ENCODE measurements at regions not wholly inside any gene's neighbourhood (a gene's known extent, or its start where the extent isn't known, plus 50 kb on each side); places are given as distances from the start of the nearest gene placed in this dataset.
"Not testable (repeated sequence)": the region's sequence is repeated elsewhere in the genome, so short reads cannot be mapped to it uniquely, and the experiment has no call there.

DNA sequence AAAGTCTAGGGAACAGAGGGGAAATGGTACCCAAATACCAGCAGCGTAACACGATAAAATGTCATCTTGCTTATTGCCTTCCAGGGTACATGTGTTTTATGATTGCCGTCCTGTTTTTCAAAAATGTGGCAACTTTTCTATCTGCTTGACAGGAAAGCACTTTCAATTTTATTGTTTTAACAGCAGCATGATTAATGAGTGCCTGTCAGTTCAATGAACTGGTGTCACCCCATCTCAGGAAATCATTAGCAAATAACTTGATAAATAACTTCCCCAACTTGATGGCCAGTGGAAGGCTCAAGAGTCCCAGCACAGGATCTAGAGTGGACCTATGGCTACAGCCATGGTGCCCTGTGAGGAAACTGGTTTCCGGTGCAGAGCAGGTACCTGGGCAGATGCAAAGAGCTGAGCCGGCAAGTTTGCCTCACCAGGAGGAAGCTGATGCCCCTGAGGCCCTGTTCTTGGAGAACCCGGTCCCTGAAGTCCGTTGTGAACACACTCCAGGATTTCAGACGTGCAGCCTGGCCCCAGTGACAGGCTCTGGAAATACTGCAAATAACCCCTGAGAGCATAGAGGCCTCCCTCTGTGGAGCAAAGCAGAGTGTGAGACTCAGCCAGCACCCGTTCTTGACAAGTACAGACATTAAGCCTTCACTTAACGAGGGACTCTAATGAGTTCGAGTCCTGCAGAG is 173.5 kb upstream of the SFSWAP start:
- no peak overlapping the region for H3K4me3 ChIP-seq (ENCODE audit: low read length)
- no peaks in the 10 kb centered on the region for H3K36me3 ChIP-seq (ENCODE audit: control insufficient read depth, insufficient read depth, low read length)
- H3K27me3 ChIP-seq (ENCODE audit: control insufficient read depth, insufficient read depth, low read length): no peaks in the 10 kb centered on the region
- H3K9ac ChIP-seq (ENCODE audit: low read length): no peak overlapping the region
- no peaks in the 10 kb centered on the region for H3K4me1 ChIP-seq (ENCODE audit: control insufficient read depth, insufficient read depth, low read length)
- H3K27ac ChIP-seq (ENCODE audit: low read depth, low read length): no peak overlapping the region

DNA sequence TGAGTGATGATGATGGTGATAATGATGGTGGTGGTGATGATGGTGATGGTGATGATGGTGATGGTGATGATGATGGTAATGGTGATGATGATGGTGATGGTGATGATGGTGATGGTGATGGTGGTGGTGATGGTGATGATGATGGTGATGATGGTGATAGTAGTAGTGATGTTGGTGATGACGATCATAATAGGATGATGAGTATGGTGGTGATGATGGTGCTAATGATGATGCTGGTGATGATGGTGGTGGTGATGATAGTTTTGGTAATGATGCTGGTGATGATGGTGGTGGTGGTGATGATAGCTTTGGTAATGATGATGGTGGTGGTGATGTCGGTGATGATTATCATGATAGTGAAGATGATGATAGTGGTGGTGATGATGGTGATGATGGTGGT is 171.5 kb upstream of the SFSWAP start:
- Histone ChIP-seq H3K36me3 (ENCODE audit: control insufficient read depth, insufficient read depth, low read length) (no peaks in the 10 kb centered on the region), H3K4me1 (ENCODE audit: control insufficient read depth, insufficient read depth, low read length) (no peaks in the 10 kb centered on the region), H3K27me3 (ENCODE audit: control insufficient read depth, insufficient read depth, low read length) (no peaks in the 10 kb centered on the region), H3K9ac (ENCODE audit: low read length) (no peak overlapping the region), H3K27ac (ENCODE audit: low read depth, low read length) (no peak overlapping the region), H3K4me3 (ENCODE audit: low read length) (no peak overlapping the region)

DNA sequence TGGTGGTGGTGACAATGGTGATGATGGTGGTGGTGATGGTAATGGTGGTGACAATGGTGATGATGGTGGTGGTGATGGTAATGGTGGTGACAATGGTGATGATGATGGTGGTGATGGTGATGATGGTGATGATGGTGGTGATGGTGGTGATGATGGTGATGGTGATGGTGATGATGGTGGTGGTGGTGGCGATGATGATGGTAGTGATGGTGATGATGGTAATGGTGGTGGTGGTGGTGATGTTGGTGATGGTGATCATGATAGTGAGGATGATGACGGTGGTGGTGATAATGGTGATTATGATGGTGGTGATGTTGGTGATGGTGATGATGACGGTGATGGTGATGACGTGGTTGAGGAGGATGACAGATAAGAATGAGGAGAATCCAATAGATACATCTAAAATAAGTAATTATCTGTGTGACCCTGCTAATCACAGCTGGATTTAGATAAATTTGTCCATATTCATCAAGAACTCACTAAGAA is 170.7 kb upstream of the SFSWAP start:
- Histone ChIP-seq H3K36me3 (ENCODE audit: control insufficient read depth, insufficient read depth, low read length) (no peaks in the 10 kb centered on the region), H3K4me1 (ENCODE audit: control insufficient read depth, insufficient read depth, low read length) (no peaks in the 10 kb centered on the region), H3K9ac (ENCODE audit: low read length) (no peak overlapping the region), H3K27ac (ENCODE audit: low read depth, low read length) (no peak overlapping the region), H3K27me3 (ENCODE audit: control insufficient read depth, insufficient read depth, low read length) (no peaks in the 10 kb centered on the region), H3K4me3 (ENCODE audit: low read length) (no peak overlapping the region)

GRCh38 chr12:131541512-131541911 is 169.4 kb upstream of the SFSWAP start:
- not testable (repeated sequence) for H3K27ac ChIP-seq (ENCODE audit: low read depth, low read length); H3K4me3 ChIP-seq (ENCODE audit: low read length); H3K27me3 ChIP-seq (ENCODE audit: control insufficient read depth, insufficient read depth, low read length); H3K36me3 ChIP-seq (ENCODE audit: control insufficient read depth, insufficient read depth, low read length); H3K4me1 ChIP-seq (ENCODE audit: control insufficient read depth, insufficient read depth, low read length); H3K9ac ChIP-seq (ENCODE audit: low read length)

GRCh38 chr12:131542351-131542750 is 168.5 kb upstream of the SFSWAP start:
- Histone ChIP-seq H3K27me3 (ENCODE audit: control insufficient read depth, insufficient read depth, low read length) (no peaks in the 10 kb centered on the region), H3K4me1 (ENCODE audit: control insufficient read depth, insufficient read depth, low read length) (no peaks in the 10 kb centered on the region), H3K9ac (ENCODE audit: low read length) (no peak overlapping the region), H3K36me3 (ENCODE audit: control insufficient read depth, insufficient read depth, low read length) (no peaks in the 10 kb centered on the region), H3K27ac (ENCODE audit: low read depth, low read length) (no peak overlapping the region), H3K4me3 (ENCODE audit: low read length) (no peak overlapping the region)

DNA sequence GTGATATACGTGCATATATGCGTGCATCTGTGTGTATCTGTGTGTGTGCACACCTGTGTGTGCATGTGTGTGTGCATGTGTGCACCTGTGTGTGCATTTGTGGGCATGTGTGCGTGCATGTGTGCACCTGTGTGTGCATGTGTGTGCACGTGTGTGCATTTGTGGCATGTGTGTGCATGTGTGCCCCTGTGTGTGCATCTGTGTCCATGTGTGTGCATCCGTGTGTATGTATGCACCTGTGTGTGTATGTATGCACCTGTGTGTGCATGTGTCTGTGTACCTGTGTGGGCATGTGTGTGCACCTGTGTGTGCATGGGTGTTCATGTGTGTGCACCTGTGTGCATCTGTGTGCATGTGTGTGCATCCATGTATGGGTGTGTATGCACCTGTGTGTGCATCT is 167.8 kb upstream of the SFSWAP start:
- no peak overlapping the region for H3K9ac ChIP-seq (ENCODE audit: low read length)
- H3K27ac ChIP-seq (ENCODE audit: low read depth, low read length): no peak overlapping the region
- no peaks in the 10 kb centered on the region for H3K27me3 ChIP-seq (ENCODE audit: control insufficient read depth, insufficient read depth, low read length)
- no peaks in the 10 kb centered on the region for H3K4me1 ChIP-seq (ENCODE audit: control insufficient read depth, insufficient read depth, low read length)
- no peaks in the 10 kb centered on the region for H3K36me3 ChIP-seq (ENCODE audit: control insufficient read depth, insufficient read depth, low read length)
- H3K4me3 ChIP-seq (ENCODE audit: low read length): no peak overlapping the region

- H3K4me3 ChIP-seq (ENCODE audit: low read length): no peak overlapping the region
- no peak overlapping the region for H3K27ac ChIP-seq (ENCODE audit: low read depth, low read length)
- no peak overlapping the region for H3K9ac ChIP-seq (ENCODE audit: low read length)
- no peaks in the 10 kb centered on the region for H3K4me1 ChIP-seq (ENCODE audit: control insufficient read depth, insufficient read depth, low read length)
- H3K27me3 ChIP-seq (ENCODE audit: control insufficient read depth, insufficient read depth, low read length): peaks cover 2% of the 10 kb centered on the region
- H3K36me3 ChIP-seq (ENCODE audit: control insufficient read depth, insufficient read depth, low read length): no peaks in the 10 kb centered on the region
Observed at GRCh38 chr12:131547555-131547954, 163.3 kb upstream of the SFSWAP start.

DNA sequence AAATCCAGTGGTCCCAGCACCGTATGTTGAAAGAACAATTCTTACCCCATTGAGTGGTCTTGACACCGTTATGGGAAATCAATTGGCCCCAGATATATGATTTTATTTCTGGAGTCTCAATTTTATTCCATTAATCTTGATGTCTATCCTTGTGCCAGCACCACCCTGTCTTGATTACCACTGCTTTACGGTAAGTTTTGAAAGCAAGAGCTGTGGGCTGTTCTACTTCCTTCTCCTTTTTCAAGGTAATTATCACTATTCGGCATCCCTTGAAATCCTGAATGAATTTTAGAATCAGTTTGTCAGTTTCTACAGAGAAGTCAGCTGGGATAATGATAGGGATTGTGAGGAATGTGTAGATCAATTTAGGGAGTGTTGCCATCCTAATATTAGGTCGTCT is 160.8 kb upstream of the SFSWAP start:
- H3K27me3 ChIP-seq (ENCODE audit: control insufficient read depth, insufficient read depth, low read length): peaks cover 2% of the 10 kb centered on the region
- no peaks in the 10 kb centered on the region for H3K4me1 ChIP-seq (ENCODE audit: control insufficient read depth, insufficient read depth, low read length)
- H3K36me3 ChIP-seq (ENCODE audit: control insufficient read depth, insufficient read depth, low read length): no peaks in the 10 kb centered on the region
- H3K4me3 ChIP-seq (ENCODE audit: low read length): no peak overlapping the region
- H3K27ac ChIP-seq (ENCODE audit: low read depth, low read length): no peak overlapping the region
- H3K9ac ChIP-seq (ENCODE audit: low read length): no peak overlapping the region

DNA sequence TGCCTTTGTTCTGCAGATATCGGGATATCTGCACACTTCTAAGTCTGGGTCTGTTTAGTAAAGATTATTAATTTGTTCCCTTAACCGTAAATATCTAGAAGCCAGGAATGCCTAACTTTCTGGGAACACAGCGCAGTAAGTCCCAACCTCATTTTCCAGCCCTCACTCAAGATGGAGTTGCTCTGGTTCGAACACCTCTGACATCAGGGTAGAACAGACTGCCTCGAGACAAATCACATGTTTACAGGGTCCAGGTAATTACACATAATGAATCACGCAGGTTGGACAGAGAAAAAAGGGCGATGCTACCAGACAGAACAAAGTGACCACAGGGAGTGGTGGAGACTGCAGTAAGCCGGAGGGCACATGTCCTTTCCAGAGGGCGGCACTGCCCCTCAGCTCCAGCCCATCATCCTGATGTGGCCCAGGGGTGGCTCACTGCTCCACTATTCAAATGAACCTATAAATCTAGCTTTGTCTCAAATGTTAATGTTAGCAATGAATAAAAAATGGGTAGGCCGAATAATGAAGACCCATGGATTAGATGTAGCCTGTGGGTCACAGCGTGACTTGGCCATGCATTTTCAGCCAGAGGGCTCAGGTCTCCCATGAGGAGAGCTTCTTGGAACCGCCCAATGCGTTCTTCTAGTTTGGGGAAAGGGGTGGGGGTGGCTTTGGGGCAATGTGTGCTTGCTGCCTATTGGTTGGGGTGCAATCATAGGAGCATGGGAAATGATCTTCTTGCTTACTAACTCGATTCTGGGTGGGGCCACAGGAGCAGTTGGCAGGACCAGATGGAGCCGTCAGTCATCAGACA is 159.0 kb upstream of the SFSWAP start:
- H3K9ac ChIP-seq (ENCODE audit: low read length): no peak overlapping the region
- no peak overlapping the region for H3K27ac ChIP-seq (ENCODE audit: low read depth, low read length)
- peaks cover 2% of the 10 kb centered on the region for H3K27me3 ChIP-seq (ENCODE audit: control insufficient read depth, insufficient read depth, low read length)
- no peaks in the 10 kb centered on the region for H3K4me1 ChIP-seq (ENCODE audit: control insufficient read depth, insufficient read depth, low read length)
- no peak overlapping the region for H3K4me3 ChIP-seq (ENCODE audit: low read length)
- H3K36me3 ChIP-seq (ENCODE audit: control insufficient read depth, insufficient read depth, low read length): no peaks in the 10 kb centered on the region

- H3K4me1 ChIP-seq (ENCODE audit: control insufficient read depth, insufficient read depth, low read length): no peaks in the 10 kb centered on the region
- no peaks in the 10 kb centered on the region for H3K36me3 ChIP-seq (ENCODE audit: control insufficient read depth, insufficient read depth, low read length)
- H3K9ac ChIP-seq (ENCODE audit: low read length): no peak overlapping the region
- no peak overlapping the region for H3K27ac ChIP-seq (ENCODE audit: low read depth, low read length)
- no peak overlapping the region for H3K4me3 ChIP-seq (ENCODE audit: low read length)
- H3K27me3 ChIP-seq (ENCODE audit: control insufficient read depth, insufficient read depth, low read length): peaks cover 2% of the 10 kb centered on the region
Observed at GRCh38 chr12:131552492-131552863, 158.4 kb upstream of the SFSWAP start.

DNA sequence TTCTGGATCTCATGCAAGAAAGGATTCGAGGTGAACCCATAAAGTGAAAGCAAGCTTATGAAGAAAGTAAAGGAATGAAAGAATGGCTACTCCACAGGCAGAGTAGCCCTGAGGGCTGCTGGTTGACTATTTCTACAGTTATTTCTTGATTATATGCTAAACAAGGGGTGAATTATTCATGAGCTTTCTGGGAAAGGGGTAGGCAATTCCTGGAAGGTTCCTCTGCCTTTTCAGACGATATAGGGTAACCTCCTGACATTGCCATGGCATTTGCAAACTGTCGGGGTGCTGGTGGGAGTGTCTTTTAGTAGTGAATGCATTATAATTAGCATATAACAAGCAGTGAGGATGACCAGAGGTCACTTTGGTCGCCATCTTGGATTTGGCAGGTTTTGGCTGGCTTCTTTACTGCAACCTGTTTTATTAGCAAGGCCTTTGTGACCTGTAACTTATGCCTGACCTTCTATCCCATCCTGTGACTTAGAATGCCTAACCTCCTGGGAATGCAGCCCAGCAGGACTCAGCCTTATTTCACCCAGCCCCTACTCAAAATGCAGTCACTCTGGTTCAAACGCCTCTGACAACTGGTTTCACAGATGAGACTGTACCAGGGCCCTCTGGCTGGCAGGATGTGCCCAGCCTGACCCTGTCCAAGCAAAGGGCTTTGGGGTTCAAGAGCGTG is 157.7 kb upstream of the SFSWAP start:
- Histone ChIP-seq H3K9ac (ENCODE audit: low read length) (no peak overlapping the region), H3K4me1 (ENCODE audit: control insufficient read depth, insufficient read depth, low read length) (no peaks in the 10 kb centered on the region), H3K36me3 (ENCODE audit: control insufficient read depth, insufficient read depth, low read length) (no peaks in the 10 kb centered on the region), H3K27me3 (ENCODE audit: control insufficient read depth, insufficient read depth, low read length) (peaks cover 2% of the 10 kb centered on the region), H3K4me3 (ENCODE audit: low read length) (no peak overlapping the region), H3K27ac (ENCODE audit: low read depth, low read length) (no peak overlapping the region)

- Histone ChIP-seq H3K36me3 (ENCODE audit: control insufficient read depth, insufficient read depth, low read length) (no peaks in the 10 kb centered on the region), H3K4me3 (ENCODE audit: low read length) (no peak overlapping the region), H3K4me1 (ENCODE audit: control insufficient read depth, insufficient read depth, low read length) (no peaks in the 10 kb centered on the region), H3K27me3 (ENCODE audit: control insufficient read depth, insufficient read depth, low read length) (no peaks in the 10 kb centered on the region), H3K9ac (ENCODE audit: low read length) (no peak overlapping the region), H3K27ac (ENCODE audit: low read depth, low read length) (no peak overlapping the region)
Observed at GRCh38 chr12:131555197-131555846, 155.6 kb upstream of the SFSWAP start.

Measured in rectal smooth muscle tissue (tissue), 1 donor.